ENCODE measurements at regions not wholly inside any gene's neighbourhood (a gene's known extent, or its start where the extent isn't known, plus 50 kb on each side); places are given as distances from the start of the nearest gene placed in this dataset.

DNA sequence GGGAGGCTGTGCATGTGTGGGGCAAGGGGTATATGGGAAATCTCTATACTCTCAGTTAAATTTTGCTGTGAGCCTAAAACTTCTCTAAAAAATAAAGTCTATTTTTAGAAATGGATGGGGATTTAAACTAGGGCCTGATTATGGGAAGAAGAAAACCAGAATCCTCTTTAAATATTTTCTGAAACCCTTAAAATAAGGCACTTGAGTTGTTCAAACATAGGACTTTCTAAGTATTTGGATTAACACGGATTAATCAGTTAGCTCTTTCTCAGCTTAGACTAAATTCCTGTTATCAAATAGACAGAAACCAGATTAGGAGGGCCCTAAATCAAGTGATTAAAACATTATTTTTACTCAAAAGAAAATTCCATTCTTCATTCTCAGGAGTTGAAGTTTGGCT, 438.4 kb downstream of the EFNA5 start:
- no peak overlapping the region for H2AFZ ChIP-seq (ENCODE audit: control insufficient read depth, low read length)
- H3K9ac ChIP-seq (ENCODE audit: control insufficient read depth, extremely low read depth, insufficient read depth, low read length), result no peak overlapping the region
- no peak for FAIRE-seq
- H3K36me3 ChIP-seq (ENCODE audit: control insufficient read depth in 2 of 2, extremely low read depth in 1 of 2, insufficient read depth in 2 of 2, low read length in 2 of 2), result no peaks in the 10 kb centered on the region
- no peaks in the 10 kb centered on the region for H3K9me1 ChIP-seq (ENCODE audit: control insufficient read depth, extremely low read depth, insufficient read depth, low read length)
- H3K27ac ChIP-seq (ENCODE audit: control insufficient read depth, insufficient read depth, low read length), result no peak overlapping the region
- H3K4me1 ChIP-seq (ENCODE audit: control insufficient read depth, extremely low read depth, insufficient read depth, low read length), result no peaks in the 10 kb centered on the region
- H3K27me3 ChIP-seq (ENCODE audit: control insufficient read depth, extremely low read depth, insufficient read depth, low read length), result no peaks in the 10 kb centered on the region
- no peaks in the 10 kb centered on the region for H3K79me2 ChIP-seq (ENCODE audit: control insufficient read depth, insufficient read depth, low read length)
- H3K4me3 ChIP-seq (ENCODE audit: control insufficient read depth in 2 of 3, extremely low read depth in 1 of 3, insufficient read depth in 2 of 3, low read depth in 1 of 3, low read length in 3 of 3), result no peak overlapping the region
- dilution Hi-C loops (cut with MboI; ENCODE audit: extremely low pct_ligation_motif_present, low sequenced_read_pairs), result no loop called here
- no peak overlapping the region for H3K4me2 ChIP-seq (ENCODE audit: control insufficient read depth, extremely low read depth, insufficient read depth, low read depth, low read length)
- TF ChIP-seq, protein P1, sequence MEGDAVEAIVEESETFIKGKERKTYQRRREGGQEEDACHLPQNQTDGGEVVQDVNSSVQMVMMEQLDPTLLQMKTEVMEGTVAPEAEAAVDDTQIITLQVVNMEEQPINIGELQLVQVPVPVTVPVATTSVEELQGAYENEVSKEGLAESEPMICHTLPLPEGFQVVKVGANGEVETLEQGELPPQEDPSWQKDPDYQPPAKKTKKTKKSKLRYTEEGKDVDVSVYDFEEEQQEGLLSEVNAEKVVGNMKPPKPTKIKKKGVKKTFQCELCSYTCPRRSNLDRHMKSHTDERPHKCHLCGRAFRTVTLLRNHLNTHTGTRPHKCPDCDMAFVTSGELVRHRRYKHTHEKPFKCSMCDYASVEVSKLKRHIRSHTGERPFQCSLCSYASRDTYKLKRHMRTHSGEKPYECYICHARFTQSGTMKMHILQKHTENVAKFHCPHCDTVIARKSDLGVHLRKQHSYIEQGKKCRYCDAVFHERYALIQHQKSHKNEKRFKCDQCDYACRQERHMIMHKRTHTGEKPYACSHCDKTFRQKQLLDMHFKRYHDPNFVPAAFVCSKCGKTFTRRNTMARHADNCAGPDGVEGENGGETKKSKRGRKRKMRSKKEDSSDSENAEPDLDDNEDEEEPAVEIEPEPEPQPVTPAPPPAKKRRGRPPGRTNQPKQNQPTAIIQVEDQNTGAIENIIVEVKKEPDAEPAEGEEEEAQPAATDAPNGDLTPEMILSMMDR (optimal IDR thresholded peaks at IDR 0.05 in 1 of 3, IDR thresholded peaks at IDR 0.05 in 1 of 3, conservative IDR thresholded peaks at IDR 0.05 in 1 of 3; ENCODE audit: extremely low read depth in 1 of 3, insufficient read depth in 2 of 3, low read length in 3 of 3), result no peak
- TF ChIP-seq EZH2 (IDR thresholded peaks at IDR 0.05; ENCODE audit: low read length), result no peak
- no peak for DNase-seq (ENCODE audit: low read depth, low spot score)
- H4K20me1 ChIP-seq (ENCODE audit: control insufficient read depth, extremely low read depth, insufficient read depth, low read length), result no peaks in the 10 kb centered on the region
- no peaks in the 10 kb centered on the region for H3K9me3 ChIP-seq (ENCODE audit: control insufficient read depth, low read depth, low read length)

DNA sequence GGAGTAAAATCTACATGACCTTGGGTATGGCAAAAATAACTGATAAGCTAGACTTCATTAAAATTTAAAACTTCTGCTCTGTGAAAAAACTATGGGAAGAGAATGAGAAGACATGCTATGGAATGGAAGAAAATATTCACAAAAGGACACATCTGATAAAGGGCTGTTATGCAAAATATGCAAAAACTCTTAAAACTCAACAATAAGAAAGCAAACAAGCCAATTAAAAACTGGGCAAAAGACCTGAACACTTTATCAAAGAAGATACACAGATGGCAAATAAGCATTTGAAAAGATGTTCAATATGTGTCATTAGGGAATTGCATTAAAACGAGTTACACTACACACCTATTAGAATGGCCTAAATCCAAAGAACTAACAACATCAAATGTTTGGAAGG, 439.5 kb downstream of the EFNA5 start:
- dilution Hi-C loops (cut with MboI; ENCODE audit: extremely low pct_ligation_motif_present, low sequenced_read_pairs), result no loop called here
- Histone ChIP-seq H3K27ac (ENCODE audit: control insufficient read depth, insufficient read depth, low read length) (no peak overlapping the region), H3K9me1 (ENCODE audit: control insufficient read depth, extremely low read depth, insufficient read depth, low read length) (no peaks in the 10 kb centered on the region), H3K79me2 (ENCODE audit: control insufficient read depth, insufficient read depth, low read length) (no peaks in the 10 kb centered on the region), H3K9ac (ENCODE audit: control insufficient read depth, extremely low read depth, insufficient read depth, low read length) (no peak overlapping the region), H3K36me3 (ENCODE audit: control insufficient read depth in 2 of 2, extremely low read depth in 1 of 2, insufficient read depth in 2 of 2, low read length in 2 of 2) (no peaks in the 10 kb centered on the region), H3K4me2 (ENCODE audit: control insufficient read depth, extremely low read depth, insufficient read depth, low read depth, low read length) (no peak overlapping the region), H3K9me3 (ENCODE audit: control insufficient read depth, low read depth, low read length) (no peaks in the 10 kb centered on the region), H3K27me3 (ENCODE audit: control insufficient read depth, extremely low read depth, insufficient read depth, low read length) (no peaks in the 10 kb centered on the region), H2AFZ (ENCODE audit: control insufficient read depth, low read length) (no peak overlapping the region), H4K20me1 (ENCODE audit: control insufficient read depth, extremely low read depth, insufficient read depth, low read length) (no peaks in the 10 kb centered on the region), H3K4me1 (ENCODE audit: control insufficient read depth, extremely low read depth, insufficient read depth, low read length) (no peaks in the 10 kb centered on the region), H3K4me3 (ENCODE audit: control insufficient read depth in 2 of 3, extremely low read depth in 1 of 3, insufficient read depth in 2 of 3, low read depth in 1 of 3, low read length in 3 of 3) (no peak overlapping the region)
- FAIRE-seq (no peak), DNase-seq (ENCODE audit: low read depth, low spot score) (no peak)
- TF ChIP-seq EZH2 (IDR thresholded peaks at IDR 0.05; ENCODE audit: low read length), result no peak
- TF ChIP-seq, protein P1 (optimal IDR thresholded peaks at IDR 0.05 in 1 of 3, IDR thresholded peaks at IDR 0.05 in 1 of 3, conservative IDR thresholded peaks at IDR 0.05 in 1 of 3; ENCODE audit: extremely low read depth in 1 of 3, insufficient read depth in 2 of 3, low read length in 3 of 3), result no peak
